ENCODE measurements at regions not wholly inside any gene's neighbourhood (a gene's known extent, or its start where the extent isn't known, plus 50 kb on each side); places are given as distances from the start of the nearest gene placed in this dataset.
A peak's percentile ranks its signal among the peaks of the same experiment; 100 is the strongest.

- no peaks in the 10 kb centered on the region for H3K27me3 ChIP-seq (replicated peaks; ENCODE audit: control insufficient read depth, insufficient read depth, low read length, poor library complexity, severe bottlenecking)
- no peaks in the 10 kb centered on the region for H3K36me3 ChIP-seq (ENCODE audit: control insufficient read depth, insufficient read depth, low read length)
- H3K4me1 ChIP-seq (ENCODE audit: control insufficient read depth, insufficient read depth, low read length, poor library complexity, severe bottlenecking): no peaks in the 10 kb centered on the region
- no peak overlapping the region for H3K27ac ChIP-seq (ENCODE audit: insufficient read depth, low read length, poor library complexity, severe bottlenecking)
- DNase-seq: no peak
- no peak overlapping the region for H3K4me3 ChIP-seq (ENCODE audit: insufficient read depth, low read depth, low read length, poor library complexity, severe bottlenecking)
- H3K9me3 ChIP-seq (ENCODE audit: control insufficient read depth, low read length): no peaks in the 10 kb centered on the region
Observed at GRCh38 chr13:75231235-75231634, 250.7 kb downstream of the TBC1D4 start.

DNA sequence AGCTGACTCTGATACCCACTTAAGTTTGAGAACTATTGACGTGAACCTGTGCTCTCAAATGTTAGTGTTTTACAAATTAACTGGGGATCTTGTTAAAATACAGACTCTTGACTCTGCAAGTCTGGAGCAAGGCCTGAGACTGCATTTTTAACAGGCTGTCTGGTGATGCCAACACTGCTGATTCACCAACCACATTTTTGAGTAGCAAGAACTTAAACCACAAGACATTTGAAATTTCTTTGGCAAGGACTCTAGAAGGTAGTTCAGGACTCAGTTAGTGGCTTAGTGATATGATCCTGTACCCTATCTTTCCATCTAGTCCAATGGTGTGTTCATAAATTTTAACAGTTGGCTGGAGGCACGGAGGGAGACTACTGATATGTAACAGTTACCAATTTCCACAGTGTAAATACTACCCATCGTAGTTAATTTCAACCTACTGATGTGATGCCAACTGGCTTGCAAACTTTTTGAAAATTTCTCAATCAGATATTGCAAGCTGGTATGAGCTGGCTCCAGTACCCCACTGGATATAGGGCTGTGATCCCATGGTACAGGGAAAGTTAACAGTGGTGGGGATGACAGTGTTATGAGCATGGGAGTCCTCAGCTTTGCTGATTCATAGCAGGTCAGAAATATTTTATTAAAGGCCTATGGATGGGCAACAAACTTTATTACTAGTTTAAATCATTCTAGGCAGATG lies 255.1 kb downstream of the TBC1D4 start:
- DNase-seq: no peak
- no peak overlapping the region for H3K27ac ChIP-seq (ENCODE audit: insufficient read depth, low read length, poor library complexity, severe bottlenecking)
- H3K36me3 ChIP-seq (ENCODE audit: control insufficient read depth, insufficient read depth, low read length): no peaks in the 10 kb centered on the region
- no peaks in the 10 kb centered on the region for H3K27me3 ChIP-seq (replicated peaks; ENCODE audit: control insufficient read depth, insufficient read depth, low read length, poor library complexity, severe bottlenecking)
- no peaks in the 10 kb centered on the region for H3K4me1 ChIP-seq (ENCODE audit: control insufficient read depth, insufficient read depth, low read length, poor library complexity, severe bottlenecking)
- no peaks in the 10 kb centered on the region for H3K9me3 ChIP-seq (ENCODE audit: control insufficient read depth, low read length)
- no peak overlapping the region for H3K4me3 ChIP-seq (ENCODE audit: insufficient read depth, low read depth, low read length, poor library complexity, severe bottlenecking)

DNA sequence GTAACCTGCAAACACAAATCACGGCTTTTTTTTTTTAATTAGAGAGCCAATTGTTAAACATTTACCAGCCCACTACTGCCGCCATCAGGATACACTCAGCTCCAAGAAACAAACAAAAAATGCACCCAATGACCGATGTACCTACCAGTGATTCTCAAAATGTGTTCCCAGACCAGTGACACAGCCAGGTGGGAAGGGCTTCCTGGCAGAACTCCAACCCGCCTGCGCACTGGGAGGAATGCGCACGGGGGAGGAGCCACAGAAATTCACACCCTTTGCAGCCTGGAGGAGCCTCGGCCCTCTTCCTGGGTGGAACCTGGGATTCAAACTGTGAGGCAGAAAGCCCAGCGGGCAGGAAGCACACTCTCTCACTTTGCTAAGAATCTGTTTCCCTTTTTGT lies 255.9 kb downstream of the TBC1D4 start:
- no peak overlapping the region for H3K4me3 ChIP-seq (ENCODE audit: insufficient read depth, low read depth, low read length, poor library complexity, severe bottlenecking)
- no peak for DNase-seq
- H3K9me3 ChIP-seq (ENCODE audit: control insufficient read depth, low read length): no peaks in the 10 kb centered on the region
- H3K27ac ChIP-seq (ENCODE audit: insufficient read depth, low read length, poor library complexity, severe bottlenecking): no peak overlapping the region
- H3K36me3 ChIP-seq (ENCODE audit: control insufficient read depth, insufficient read depth, low read length): no peaks in the 10 kb centered on the region
- H3K4me1 ChIP-seq (ENCODE audit: control insufficient read depth, insufficient read depth, low read length, poor library complexity, severe bottlenecking): no peaks in the 10 kb centered on the region
- no peaks in the 10 kb centered on the region for H3K27me3 ChIP-seq (replicated peaks; ENCODE audit: control insufficient read depth, insufficient read depth, low read length, poor library complexity, severe bottlenecking)

- Histone ChIP-seq H3K27ac (ENCODE audit: insufficient read depth, low read length, poor library complexity, severe bottlenecking) (no peak overlapping the region), H3K9me3 (ENCODE audit: control insufficient read depth, low read length) (no peaks in the 10 kb centered on the region), H3K4me1 (ENCODE audit: control insufficient read depth, insufficient read depth, low read length, poor library complexity, severe bottlenecking) (no peaks in the 10 kb centered on the region), H3K4me3 (ENCODE audit: insufficient read depth, low read depth, low read length, poor library complexity, severe bottlenecking) (no peak overlapping the region), H3K36me3 (ENCODE audit: control insufficient read depth, insufficient read depth, low read length) (no peaks in the 10 kb centered on the region), H3K27me3 (replicated peaks; ENCODE audit: control insufficient read depth, insufficient read depth, low read length, poor library complexity, severe bottlenecking) (no peaks in the 10 kb centered on the region)
- no peak for DNase-seq
Observed at GRCh38 chr13:75225288-75226032, 256.5 kb downstream of the TBC1D4 start.

GRCh38 chr13:75224053-75224742 lies 257.8 kb downstream of the TBC1D4 start:
- no peak for DNase-seq
- Histone ChIP-seq H3K27me3 (replicated peaks; ENCODE audit: control insufficient read depth, insufficient read depth, low read length, poor library complexity, severe bottlenecking) (no peaks in the 10 kb centered on the region), H3K4me1 (ENCODE audit: control insufficient read depth, insufficient read depth, low read length, poor library complexity, severe bottlenecking) (no peaks in the 10 kb centered on the region), H3K4me3 (ENCODE audit: insufficient read depth, low read depth, low read length, poor library complexity, severe bottlenecking) (no peak overlapping the region), H3K27ac (ENCODE audit: insufficient read depth, low read length, poor library complexity, severe bottlenecking) (no peak overlapping the region), H3K9me3 (ENCODE audit: control insufficient read depth, low read length) (no peaks in the 10 kb centered on the region), H3K36me3 (ENCODE audit: control insufficient read depth, insufficient read depth, low read length) (no peaks in the 10 kb centered on the region)

DNA sequence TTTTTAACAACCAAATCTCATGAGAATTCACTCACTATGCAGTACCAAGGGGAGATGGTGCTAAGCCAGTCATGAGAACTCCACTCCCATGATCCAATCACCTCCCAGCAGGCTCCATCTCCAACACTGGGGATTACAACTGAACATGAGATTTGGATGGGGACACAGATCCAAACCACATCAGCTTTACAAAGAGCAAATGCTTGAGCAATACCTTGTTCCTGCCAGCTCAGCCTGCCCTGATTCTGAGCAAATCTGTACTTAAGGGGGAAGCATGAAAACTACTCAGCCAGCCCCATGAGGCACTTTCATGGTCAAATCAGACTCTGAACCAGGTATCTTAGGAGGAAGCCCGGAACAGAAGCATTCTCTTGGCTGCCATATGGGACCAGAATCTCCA lies 259.9 kb downstream of the TBC1D4 start:
- H3K27ac ChIP-seq (ENCODE audit: insufficient read depth, low read length, poor library complexity, severe bottlenecking): no peak overlapping the region
- H3K9me3 ChIP-seq (ENCODE audit: control insufficient read depth, low read length): no peaks in the 10 kb centered on the region
- H3K4me3 ChIP-seq (ENCODE audit: insufficient read depth, low read depth, low read length, poor library complexity, severe bottlenecking): no peak overlapping the region
- DNase-seq: no peak
- no peaks in the 10 kb centered on the region for H3K27me3 ChIP-seq (replicated peaks; ENCODE audit: control insufficient read depth, insufficient read depth, low read length, poor library complexity, severe bottlenecking)
- H3K4me1 ChIP-seq (ENCODE audit: control insufficient read depth, insufficient read depth, low read length, poor library complexity, severe bottlenecking): no peaks in the 10 kb centered on the region
- no peaks in the 10 kb centered on the region for H3K36me3 ChIP-seq (ENCODE audit: control insufficient read depth, insufficient read depth, low read length)

DNA sequence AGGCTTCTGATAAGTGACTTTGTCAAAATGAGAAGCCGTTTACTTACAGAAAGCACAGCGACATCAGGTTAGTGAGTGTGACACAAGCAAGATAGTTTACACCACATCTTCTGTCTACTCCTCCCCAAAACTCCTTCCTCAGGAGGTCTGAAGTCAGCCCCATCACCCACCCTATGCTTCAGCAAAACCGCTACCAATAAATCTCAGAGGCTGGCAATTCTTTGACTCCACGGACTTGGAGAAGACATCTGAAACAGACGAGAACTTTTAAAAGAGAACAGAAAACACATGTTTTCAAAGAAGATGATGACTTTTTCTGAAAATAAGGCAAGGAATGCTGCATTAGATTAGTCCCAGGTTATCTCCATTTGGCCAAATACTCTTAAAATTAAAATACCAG lies 261.1 kb downstream of the TBC1D4 start:
- no peak overlapping the region for H3K4me3 ChIP-seq (ENCODE audit: insufficient read depth, low read depth, low read length, poor library complexity, severe bottlenecking)
- no peak overlapping the region for H3K27ac ChIP-seq (ENCODE audit: insufficient read depth, low read length, poor library complexity, severe bottlenecking)
- no peak for DNase-seq
- no peaks in the 10 kb centered on the region for H3K36me3 ChIP-seq (ENCODE audit: control insufficient read depth, insufficient read depth, low read length)
- H3K4me1 ChIP-seq (ENCODE audit: control insufficient read depth, insufficient read depth, low read length, poor library complexity, severe bottlenecking): no peaks in the 10 kb centered on the region
- H3K27me3 ChIP-seq (replicated peaks; ENCODE audit: control insufficient read depth, insufficient read depth, low read length, poor library complexity, severe bottlenecking): no peaks in the 10 kb centered on the region
- H3K9me3 ChIP-seq (ENCODE audit: control insufficient read depth, low read length): no peaks in the 10 kb centered on the region

GRCh38 chr13:75220238-75220542 lies 261.8 kb downstream of the TBC1D4 start:
- DNase-seq: no peak
- H3K4me3 ChIP-seq (ENCODE audit: insufficient read depth, low read depth, low read length, poor library complexity, severe bottlenecking): no peak overlapping the region
- H3K36me3 ChIP-seq (ENCODE audit: control insufficient read depth, insufficient read depth, low read length): no peaks in the 10 kb centered on the region
- H3K4me1 ChIP-seq (ENCODE audit: control insufficient read depth, insufficient read depth, low read length, poor library complexity, severe bottlenecking): no peaks in the 10 kb centered on the region
- H3K27ac ChIP-seq (ENCODE audit: insufficient read depth, low read length, poor library complexity, severe bottlenecking): no peak overlapping the region
- H3K27me3 ChIP-seq (replicated peaks; ENCODE audit: control insufficient read depth, insufficient read depth, low read length, poor library complexity, severe bottlenecking): no peaks in the 10 kb centered on the region
- no peaks in the 10 kb centered on the region for H3K9me3 ChIP-seq (ENCODE audit: control insufficient read depth, low read length)

DNA sequence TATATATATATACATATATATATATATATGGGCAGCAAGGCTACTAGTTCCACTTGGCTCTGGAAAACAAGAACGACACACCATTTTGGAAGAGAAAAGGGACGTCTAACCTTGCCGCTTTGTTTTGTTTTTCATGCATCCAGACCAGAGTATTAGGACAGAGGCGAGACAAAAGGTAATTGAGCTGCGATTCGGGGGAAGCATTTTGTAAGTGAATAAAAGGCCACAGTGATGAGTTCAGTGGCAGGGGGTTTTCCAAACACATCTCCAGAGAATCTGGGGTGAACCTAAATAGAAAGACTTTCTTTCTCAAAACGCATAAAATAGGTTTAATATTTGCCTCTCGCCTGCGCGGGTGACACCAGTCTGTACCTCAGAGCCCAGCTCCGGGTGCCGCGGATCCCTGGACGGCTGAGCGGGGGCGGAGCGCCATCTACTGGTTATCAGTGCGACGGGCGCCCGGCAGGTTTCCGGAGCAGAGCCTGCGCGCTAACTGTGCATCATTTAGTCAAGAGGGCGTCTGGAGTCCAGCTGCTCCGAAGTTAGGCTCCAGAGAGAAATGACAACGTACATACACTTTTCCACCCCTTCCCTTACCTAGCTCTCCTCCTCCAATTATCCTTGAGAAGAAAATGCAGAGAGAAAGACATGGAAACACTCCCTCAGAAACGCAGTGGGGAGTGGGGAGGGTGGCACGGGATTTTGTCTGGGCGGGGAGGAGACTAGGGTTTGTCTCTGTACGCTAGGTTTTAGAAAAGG lies 262.3 kb downstream of the TBC1D4 start:
- no peaks in the 10 kb centered on the region for H3K36me3 ChIP-seq (ENCODE audit: control insufficient read depth, insufficient read depth, low read length)
- no peaks in the 10 kb centered on the region for H3K4me1 ChIP-seq (ENCODE audit: control insufficient read depth, insufficient read depth, low read length, poor library complexity, severe bottlenecking)
- DNase-seq: peak; percentile 51 to 67 (median 54)
- no peak overlapping the region for H3K4me3 ChIP-seq (ENCODE audit: insufficient read depth, low read depth, low read length, poor library complexity, severe bottlenecking)
- H3K27me3 ChIP-seq (replicated peaks; ENCODE audit: control insufficient read depth, insufficient read depth, low read length, poor library complexity, severe bottlenecking): no peaks in the 10 kb centered on the region
- H3K27ac ChIP-seq (ENCODE audit: insufficient read depth, low read length, poor library complexity, severe bottlenecking): no peak overlapping the region
- no peaks in the 10 kb centered on the region for H3K9me3 ChIP-seq (ENCODE audit: control insufficient read depth, low read length)
